ENCODE measurements at regions not wholly inside any gene's neighbourhood (a gene's known extent, or its start where the extent isn't known, plus 50 kb on each side); places are given as distances from the start of the nearest gene placed in this dataset.

- TF ChIP-seq POLR2A (IDR thresholded peaks at IDR 0.05), result no peak
- TF ChIP-seq, protein P1, sequence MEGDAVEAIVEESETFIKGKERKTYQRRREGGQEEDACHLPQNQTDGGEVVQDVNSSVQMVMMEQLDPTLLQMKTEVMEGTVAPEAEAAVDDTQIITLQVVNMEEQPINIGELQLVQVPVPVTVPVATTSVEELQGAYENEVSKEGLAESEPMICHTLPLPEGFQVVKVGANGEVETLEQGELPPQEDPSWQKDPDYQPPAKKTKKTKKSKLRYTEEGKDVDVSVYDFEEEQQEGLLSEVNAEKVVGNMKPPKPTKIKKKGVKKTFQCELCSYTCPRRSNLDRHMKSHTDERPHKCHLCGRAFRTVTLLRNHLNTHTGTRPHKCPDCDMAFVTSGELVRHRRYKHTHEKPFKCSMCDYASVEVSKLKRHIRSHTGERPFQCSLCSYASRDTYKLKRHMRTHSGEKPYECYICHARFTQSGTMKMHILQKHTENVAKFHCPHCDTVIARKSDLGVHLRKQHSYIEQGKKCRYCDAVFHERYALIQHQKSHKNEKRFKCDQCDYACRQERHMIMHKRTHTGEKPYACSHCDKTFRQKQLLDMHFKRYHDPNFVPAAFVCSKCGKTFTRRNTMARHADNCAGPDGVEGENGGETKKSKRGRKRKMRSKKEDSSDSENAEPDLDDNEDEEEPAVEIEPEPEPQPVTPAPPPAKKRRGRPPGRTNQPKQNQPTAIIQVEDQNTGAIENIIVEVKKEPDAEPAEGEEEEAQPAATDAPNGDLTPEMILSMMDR (IDR thresholded peaks at IDR 0.05 in 8 of 11, conservative IDR thresholded peaks at IDR 0.05 in 3 of 11), result no peak
These were observed 84.1 kb upstream of the CXCL12 start for GRCh38 chr10:44468965-44469364.

Measured in spleen (tissue), 7 donors.